H7 (cell line): ENCODE measurements at regions not wholly inside any gene's neighbourhood (a gene's known extent, or its start where the extent isn't known, plus 50 kb on each side); places are given as distances from the start of the nearest gene placed in this dataset.

ENCODE experiments used
- DNase-seq: peaks from one replicate; pipeline ENCODE4 v3.0.0; 2012
- H3K27me3 ChIP-seq: 2 replicates; pipeline ENCODE4 v1.6.0; 2011; ENCODE audit warnings: mild to moderate bottlenecking, low read length; ENCODE audit not compliant: control insufficient read depth, insufficient read depth
- H3K36me3 ChIP-seq: replicated peaks from 2 replicates; pipeline ENCODE4 v1.5.1; 2011; ENCODE audit warnings: low read length; ENCODE audit not compliant: control insufficient read depth, insufficient read depth
- H3K4me3 ChIP-seq: 2 replicates; pipeline ENCODE4 v1.5.1; 2011; ENCODE audit warnings: low read depth, mild to moderate bottlenecking, control low read depth, low read length, moderate library complexity; ENCODE audit not compliant: insufficient read depth

GRCh38 chr4:28362169-28362568 is 1501.5 kb downstream of the STIM2 start:
- H3K36me3 ChIP-seq, result no peaks in the 10 kb centered on the region
- H3K4me3 ChIP-seq, result no peak overlapping the region
- no peak for DNase-seq
- no peaks in the 10 kb centered on the region for H3K27me3 ChIP-seq

GRCh38 chr4:28369499-28369898 is 1508.9 kb downstream of the STIM2 start:
- no peak overlapping the region for H3K4me3 ChIP-seq
- H3K36me3 ChIP-seq, result no peaks in the 10 kb centered on the region
- no peak for DNase-seq
- H3K27me3 ChIP-seq, result no peaks in the 10 kb centered on the region

GRCh38 chr4:28373191-28373590 is 1512.5 kb downstream of the STIM2 start:
- H3K36me3 ChIP-seq, result no peaks in the 10 kb centered on the region
- DNase-seq, result no peak
- no peak overlapping the region for H3K4me3 ChIP-seq
- H3K27me3 ChIP-seq, result no peaks in the 10 kb centered on the region

GRCh38 chr4:28373601-28374000 is 1513.0 kb downstream of the STIM2 start:
- no peak for DNase-seq
- Histone ChIP-seq H3K27me3 (no peaks in the 10 kb centered on the region), H3K36me3 (no peaks in the 10 kb centered on the region), H3K4me3 (no peak overlapping the region)

- no peak for DNase-seq
- Histone ChIP-seq H3K27me3 (no peaks in the 10 kb centered on the region), H3K36me3 (no peaks in the 10 kb centered on the region), H3K4me3 (no peak overlapping the region)
Measured at GRCh38 chr4:28378109-28378830, 1517.6 kb downstream of the STIM2 start.

- Histone ChIP-seq H3K36me3 (no peaks in the 10 kb centered on the region), H3K4me3 (no peak overlapping the region), H3K27me3 (no peaks in the 10 kb centered on the region)
- no peak for DNase-seq
Measured at GRCh38 chr4:28385801-28386200, 1525.2 kb downstream of the STIM2 start.

- no peaks in the 10 kb centered on the region for H3K27me3 ChIP-seq
- DNase-seq, result no peak
- H3K4me3 ChIP-seq, result no peak overlapping the region
- H3K36me3 ChIP-seq, result no peaks in the 10 kb centered on the region
Measured at GRCh38 chr4:28386776-28387175, 1526.1 kb downstream of the STIM2 start.

- H3K27me3 ChIP-seq, result no peaks in the 10 kb centered on the region
Measured at GRCh38 chr4:28388471-28388870, 1527.8 kb downstream of the STIM2 start.

GRCh38 chr4:28391877-28392276 is 1531.2 kb downstream of the STIM2 start:
- DNase-seq, result no peak
- Histone ChIP-seq H3K27me3 (no peaks in the 10 kb centered on the region), H3K36me3 (no peaks in the 10 kb centered on the region), H3K4me3 (no peak overlapping the region)

More at GRCh38 chr4:28388471-28388870, 1527.8 kb downstream of the STIM2 start:
- H3K36me3 ChIP-seq, result no peaks in the 10 kb centered on the region
- no peak for DNase-seq
- no peak overlapping the region for H3K4me3 ChIP-seq

- Histone ChIP-seq H3K4me3 (no peak overlapping the region), H3K27me3 (no peaks in the 10 kb centered on the region), H3K36me3 (no peaks in the 10 kb centered on the region)
- no peak for DNase-seq
Measured at GRCh38 chr4:28402751-28403150, 1542.1 kb downstream of the STIM2 start.

- DNase-seq, result no peak
- Histone ChIP-seq H3K4me3 (no peak overlapping the region), H3K36me3 (no peaks in the 10 kb centered on the region), H3K27me3 (no peaks in the 10 kb centered on the region)
Measured at GRCh38 chr4:28421221-28421620, 1560.6 kb downstream of the STIM2 start.

GRCh38 chr4:28426251-28426650 is 1565.6 kb downstream of the STIM2 start:
- no peaks in the 10 kb centered on the region for H3K27me3 ChIP-seq
- H3K4me3 ChIP-seq, result no peak overlapping the region
- H3K36me3 ChIP-seq, result no peaks in the 10 kb centered on the region
- DNase-seq, result no peak

GRCh38 chr4:28427306-28428085 is 1566.9 kb downstream of the STIM2 start:
- no peaks in the 10 kb centered on the region for H3K27me3 ChIP-seq

GRCh38 chr4:28432348-28433025 is 1571.8 kb downstream of the STIM2 start:
- no peaks in the 10 kb centered on the region for H3K27me3 ChIP-seq
- H3K4me3 ChIP-seq, result no peak overlapping the region
- H3K36me3 ChIP-seq, result no peaks in the 10 kb centered on the region
- DNase-seq, result no peak

More at GRCh38 chr4:28427306-28428085, 1566.9 kb downstream of the STIM2 start:
- no peak for DNase-seq
- Histone ChIP-seq H3K36me3 (no peaks in the 10 kb centered on the region), H3K4me3 (no peak overlapping the region)

- DNase-seq, result no peak
- H3K27me3 ChIP-seq, result no peaks in the 10 kb centered on the region
- no peak overlapping the region for H3K4me3 ChIP-seq
- no peaks in the 10 kb centered on the region for H3K36me3 ChIP-seq
Measured at GRCh38 chr4:28435314-28435713, 1574.7 kb downstream of the STIM2 start.
